ENCODE measurements at regions not wholly inside any gene's neighbourhood (a gene's known extent, or its start where the extent isn't known, plus 50 kb on each side); places are given as distances from the start of the nearest gene placed in this dataset.

DNA sequence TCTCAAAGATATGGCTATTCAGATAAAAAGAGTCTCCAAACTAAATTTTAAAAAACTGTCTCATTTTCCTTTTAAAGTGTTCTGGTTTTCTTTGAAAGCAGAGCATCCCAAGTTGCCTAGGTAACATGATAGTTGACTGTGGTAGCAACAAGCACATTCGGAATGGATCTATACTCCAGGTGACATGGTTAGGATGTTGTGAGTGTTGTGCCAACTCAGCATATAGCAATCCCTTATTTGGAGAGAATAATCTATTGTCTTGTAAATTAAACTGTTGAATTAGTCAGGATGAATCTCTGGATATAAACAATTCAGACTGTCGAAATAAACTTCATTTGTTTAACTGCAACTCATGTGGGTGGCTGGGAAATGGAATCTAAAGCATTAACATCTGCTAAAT, 418.6 kb downstream of the TUSC7 start:
- no peak for DNase-seq (ENCODE audit: low spot score)

GRCh38 chr3:117128872-117129271, 419.3 kb downstream of the TUSC7 start:
- no peak for DNase-seq (ENCODE audit: low spot score)

GRCh38 chr3:117129516-117129915, 419.9 kb downstream of the TUSC7 start:
- DNase-seq (ENCODE audit: low spot score), result no peak

DNA sequence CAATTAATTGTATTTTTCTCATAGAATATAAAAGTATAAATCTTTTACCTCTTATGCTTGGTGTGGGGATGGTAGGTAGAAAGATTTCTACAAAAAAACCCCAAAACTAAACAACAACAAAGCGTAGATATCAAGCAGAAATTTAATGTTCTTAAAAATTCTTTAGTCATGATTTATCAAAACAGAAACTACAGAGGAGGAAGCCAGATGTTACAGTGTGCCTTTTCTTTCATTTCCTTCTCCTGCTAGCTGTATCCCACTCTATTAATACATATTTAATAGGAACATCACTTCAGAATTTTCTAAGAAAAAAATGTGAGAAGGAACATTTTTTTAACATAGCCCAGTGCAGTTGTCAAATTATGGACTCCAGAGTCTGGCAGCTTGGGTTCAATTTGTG, 420.6 kb downstream of the TUSC7 start:
- DNase-seq (ENCODE audit: low spot score), result no peak

- no peak for DNase-seq (ENCODE audit: low spot score)
These were observed 421.7 kb downstream of the TUSC7 start for GRCh38 chr3:117131259-117131658.

DNA sequence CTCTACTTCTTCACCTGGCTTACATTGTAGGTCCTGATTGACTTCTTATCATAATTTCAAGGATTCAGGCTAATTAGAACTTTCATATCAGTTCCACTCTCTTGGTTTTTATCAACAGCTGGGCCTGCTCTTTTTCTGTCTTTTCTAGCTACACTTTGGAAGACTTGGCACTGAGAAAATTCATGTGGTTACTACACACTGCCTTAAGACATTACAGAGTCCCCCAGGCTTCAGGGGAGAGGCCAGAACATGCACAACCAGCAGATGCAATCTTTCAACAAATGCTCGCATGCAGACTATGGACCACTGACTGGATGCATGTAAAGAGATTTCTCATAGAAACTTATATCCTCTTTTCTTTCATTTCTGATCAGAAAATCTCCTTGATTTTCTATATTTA, 423.5 kb downstream of the TUSC7 start:
- DNase-seq (ENCODE audit: low spot score), result no peak

- no peak for DNase-seq (ENCODE audit: low spot score)
These were observed 425.6 kb downstream of the TUSC7 start for GRCh38 chr3:117135207-117135606.

GRCh38 chr3:117136003-117136402, 426.4 kb downstream of the TUSC7 start:
- DNase-seq (ENCODE audit: low spot score), result no peak

GRCh38 chr3:117137065-117137464, 427.5 kb downstream of the TUSC7 start:
- DNase-seq (ENCODE audit: low spot score), result no peak

- no peak for DNase-seq (ENCODE audit: low spot score)
These were observed 430.1 kb downstream of the TUSC7 start for GRCh38 chr3:117139681-117140080.

- DNase-seq (ENCODE audit: low spot score), result no peak
These were observed 432.2 kb downstream of the TUSC7 start for GRCh38 chr3:117141812-117142211.

DNA sequence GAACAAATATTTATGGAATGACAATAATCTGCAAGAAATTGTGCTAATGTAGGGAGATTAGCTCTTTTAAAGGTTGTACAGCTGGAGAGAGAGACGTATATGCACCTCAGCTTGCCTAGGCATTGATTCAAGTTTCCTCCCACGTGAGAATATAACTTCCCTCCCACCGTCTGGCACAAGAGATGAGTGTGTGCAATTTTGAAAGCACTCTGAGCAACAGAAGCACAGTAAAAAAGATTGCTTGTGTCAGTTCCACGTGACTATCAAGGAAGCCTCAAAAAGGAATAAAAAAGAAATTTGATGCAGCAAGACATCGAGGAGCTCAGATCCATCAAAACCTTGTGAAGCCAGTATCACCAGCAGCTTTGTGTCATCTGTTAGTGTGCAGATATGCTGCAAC, 435.3 kb downstream of the TUSC7 start:
- no peak for DNase-seq (ENCODE audit: low spot score)

DNA sequence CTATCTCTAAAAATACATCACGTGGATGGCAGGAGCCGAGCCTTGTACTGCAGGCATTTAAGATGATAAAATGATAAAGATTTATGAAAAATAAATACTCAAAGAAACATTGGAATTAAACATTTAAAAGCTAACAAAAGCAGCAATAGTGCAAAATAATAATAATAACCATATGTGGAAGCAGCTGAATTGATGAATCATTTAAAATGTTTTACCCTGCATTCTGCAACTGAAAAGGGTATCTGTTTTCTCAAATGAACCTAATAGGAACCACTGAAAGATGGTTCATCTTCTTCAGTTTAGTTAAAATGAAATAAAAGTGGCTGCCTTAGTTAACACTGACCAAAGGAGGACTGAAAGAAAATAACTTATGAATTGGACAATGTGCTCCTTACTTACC, 436.1 kb downstream of the TUSC7 start:
- DNase-seq (ENCODE audit: low spot score), result no peak

DNA sequence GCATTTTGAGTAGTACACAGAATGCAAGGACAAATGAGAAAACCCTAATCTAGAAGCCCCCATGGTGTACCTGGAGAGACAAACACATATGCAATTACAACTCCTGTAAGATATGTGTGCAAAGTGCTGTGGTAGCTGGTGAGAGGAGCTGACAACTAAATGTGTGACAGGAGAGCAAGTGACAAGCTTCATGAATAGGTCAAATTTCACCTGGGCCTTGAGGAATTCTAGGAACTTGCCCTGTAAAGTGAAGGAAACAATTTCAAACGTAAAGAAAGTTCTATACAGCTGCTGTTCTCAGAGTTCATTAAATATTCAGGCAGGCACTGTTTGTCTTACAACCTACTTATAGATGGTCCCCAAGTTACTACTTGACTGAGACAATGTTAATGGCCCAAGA, 437.0 kb downstream of the TUSC7 start:
- DNase-seq (ENCODE audit: low spot score), result no peak

DNA sequence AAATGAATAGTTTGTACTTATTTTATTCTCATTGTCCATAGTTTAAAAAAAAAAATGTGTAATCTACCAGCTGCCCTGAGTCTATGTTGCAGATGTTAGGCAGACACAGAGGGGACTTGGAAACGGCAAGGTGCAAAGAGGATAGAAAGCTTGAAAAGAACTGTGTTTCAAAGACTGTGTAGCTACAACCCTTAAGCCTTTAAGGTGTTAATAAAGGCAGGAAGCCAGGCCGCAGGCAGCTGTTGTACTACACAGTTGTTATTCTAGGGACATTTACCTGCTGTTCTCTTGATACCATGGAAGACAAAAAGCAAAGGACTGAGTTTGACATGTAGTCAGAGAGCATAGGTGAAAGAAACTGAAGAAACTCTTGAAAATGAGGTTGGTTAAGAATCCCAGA, 440.0 kb downstream of the TUSC7 start:
- no peak for DNase-seq (ENCODE audit: low spot score)

- DNase-seq (ENCODE audit: low spot score), result no peak
These were observed 441.0 kb downstream of the TUSC7 start for GRCh38 chr3:117150628-117151027.

- DNase-seq (ENCODE audit: low spot score), result no peak
These were observed 450.6 kb downstream of the TUSC7 start for GRCh38 chr3:117160176-117160575.

GRCh38 chr3:117161816-117162215, 452.2 kb downstream of the TUSC7 start:
- no peak for DNase-seq (ENCODE audit: low spot score)

- no peak for DNase-seq (ENCODE audit: low spot score)
These were observed 455.6 kb downstream of the TUSC7 start for GRCh38 chr3:117165176-117165575.

GRCh38 chr3:117165601-117166051, 456.0 kb downstream of the TUSC7 start:
- DNase-seq (ENCODE audit: low spot score), result peak; percentile 57

GRCh38 chr3:117168896-117169295, 459.3 kb downstream of the TUSC7 start:
- DNase-seq (ENCODE audit: low spot score), result no peak

GRCh38 chr3:117170094-117170493, 460.5 kb downstream of the TUSC7 start:
- no peak for DNase-seq (ENCODE audit: low spot score)

- no peak for DNase-seq (ENCODE audit: low spot score)
These were observed 461.5 kb downstream of the TUSC7 start for GRCh38 chr3:117171124-117171523.

DNA sequence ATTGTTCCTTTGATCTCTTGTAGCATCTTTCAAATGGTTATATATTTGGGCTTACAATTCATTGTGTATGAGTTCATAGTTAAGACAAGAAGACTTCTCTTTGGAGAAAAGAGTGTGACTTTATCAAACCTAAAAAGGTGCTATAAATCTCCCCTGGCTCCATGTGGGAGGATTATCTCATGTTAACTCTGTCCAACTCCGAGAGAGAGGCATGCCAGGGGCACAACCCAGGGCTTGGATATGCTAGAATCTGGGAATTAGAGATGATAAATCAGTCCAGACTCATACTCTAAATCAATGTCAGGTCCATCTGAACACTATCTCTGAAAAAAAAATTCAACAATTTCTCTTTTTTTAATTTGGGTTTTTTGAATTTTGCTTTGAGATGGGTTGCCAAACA, 462.8 kb downstream of the TUSC7 start:
- no peak for DNase-seq (ENCODE audit: low spot score)

- DNase-seq (ENCODE audit: low spot score), result no peak
These were observed 471.6 kb downstream of the TUSC7 start for GRCh38 chr3:117181222-117181621.

Data from ecto neural progenitor cell (in vitro differentiated cells).